ENCODE measurements at regions not wholly inside any gene's neighbourhood (a gene's known extent, or its start where the extent isn't known, plus 50 kb on each side); places are given as distances from the start of the nearest gene placed in this dataset.

- TF ChIP-seq CTCF (IDR thresholded peaks at IDR 0.05), result no peak
- no peak for TF ChIP-seq POLR2A (IDR thresholded peaks at IDR 0.05)
Observed at GRCh38 chr21:38986806-38987632, 181.3 kb downstream of the ETS2 start.
